ENCODE measurements at regions not wholly inside any gene's neighbourhood (a gene's known extent, or its start where the extent isn't known, plus 50 kb on each side); places are given as distances from the start of the nearest gene placed in this dataset.

GRCh38 chr3:196131921-196132320 is 50.0 kb upstream of the TFRC start:
- no peaks in the 10 kb centered on the region for H3K36me3 ChIP-seq
- H3K4me3 ChIP-seq: no peak overlapping the region
- no peak for DNase-seq
- no peaks in the 10 kb centered on the region for H3K27me3 ChIP-seq
- no peaks in the 10 kb centered on the region for H3K9me3 ChIP-seq
